Heart right ventricle (tissue), 16 donors: ENCODE measurements at regions not wholly inside any gene's neighbourhood (a gene's known extent, or its start where the extent isn't known, plus 50 kb on each side); places are given as distances from the start of the nearest gene placed in this dataset.
"Not testable (repeated sequence)": the region's sequence is repeated elsewhere in the genome, so short reads cannot be mapped to it uniquely, and the experiment has no call there.

ENCODE experiments used
- ATAC-seq, 8 donors: fragments of 200-7000 bp; cut with Tn5 transposase; one replicate each; pipeline ENCODE4 v1.9.1; 2020; ENCODE audit warnings: mild to moderate bottlenecking in 8 of 8, moderate library complexity in 8 of 8, moderate number of reproducible peaks in 1 of 8
- DNase-seq, 2 donors: peaks; one replicate each; pipeline ENCODE4 v3.0.0-alpha.2; 2020
- H3K27ac ChIP-seq, 10 donors: fragments of 200-600 bp; sonication (generic) in 2 of 10; one replicate each; pipeline versions ENCODE4 v1.5.0 to v1.8.0; 2020 to 2022; ENCODE audit warnings: mild to moderate bottlenecking in 3 of 10
- H3K27me3 ChIP-seq, 7 donors: fragments of 200-600 bp; one replicate each; pipeline ENCODE4 v1.8.0; 2021 to 2022; ENCODE audit warnings: mild to moderate bottlenecking in 2 of 7
- H3K36me3 ChIP-seq, 9 donors: fragments of 200-600 bp; sonication (generic) in 1 of 9; one replicate each; pipeline versions ENCODE4 v1.5.0 to v1.8.0; 2020 to 2022; ENCODE audit warnings: mild to moderate bottlenecking in 2 of 9
- H3K4me1 ChIP-seq, 9 donors: fragments of 200-600 bp; sonication (generic) in 1 of 9; one replicate each; pipeline versions ENCODE4 v1.5.0 to v1.8.0; 2020 to 2022; ENCODE audit warnings: mild to moderate bottlenecking in 4 of 9
- H3K4me3 ChIP-seq, 10 donors: fragments of 200-600 bp; sonication (generic) in 2 of 10; one replicate each; pipeline versions ENCODE4 v1.5.0 to v1.8.0; 2020 to 2022; ENCODE audit warnings: mild to moderate bottlenecking in 7 of 10, moderate library complexity in 2 of 10
- H3K9me3 ChIP-seq, 11 donors: fragments of 200-600 bp in 10 of 11; sonication (generic) in 2 of 11; one replicate each; pipeline versions ENCODE4 v1.5.0 to v1.8.0; 2013 to 2022; ENCODE audit warnings: mild to moderate bottlenecking in 2 of 11, control low read depth in 1 of 11, moderate library complexity in 1 of 11
- CTCF ChIP-seq, 9 donors: fragments of 200-600 bp; sonication (generic) in 2 of 9; IDR thresholded peaks; one replicate each; pipeline versions ENCODE4 v1.5.0 to v1.8.0; 2021 to 2022; ENCODE audit warnings: antibody characterized with exemption in 9 of 9, mild to moderate bottlenecking in 5 of 9, moderate library complexity in 1 of 9
- WGBS, 2 donors: extraction: QIAGEN DNeasy Blood & Tissue Kit; methylation state at CpG; one replicate each; pipeline ENCODE4 v1.1.7; 2013; ENCODE audit warnings: inconsistent platforms in 1 of 2; 5-methylcytosine and 5-hydroxymethylcytosine counted together
- intact Hi-C, 10 donors: fragments of 100-400 bp; cut with DNase I; formaldehyde crosslinking; loops; one replicate each; pipeline versions ENCODE4 v1.11.1 to v1.14.2; 2022
- donor health status: Arrhythmogenic right ventricular cardiomyopathy.
- donor health status: ischemic (EF 13 %, LVEDD 7.1; RV severe dilation, severe dysfunction).
- donor health status: healthy with polysubstance abuse.
- donor health status: DM: no; HTN: yes; CAD: no.
- donor health status: DM: no; HTN: no; CAD: no.
- donor health status: ischemic (EF 25% LVEDD 6.9; RV normal size, moderate dysfunction).
- donor health status: ischemic (EF 25% LVEDD 5.7; RV mildly dilated, moderate dysfunction).
- donor health status: healthy.
- donor health status: DM: yes; HTN: yes; CAD: no.
- donor health status: Ischemic cardiomyopathy.
- donor health status: ischemic (EF 35%, LVEDD 5.7; RV mildly dilated, moderate dysfunction).
- donor health status: nonischemic (EF 11% LVEDD 7.7; RV severe dilation, severe dysfunction).
- donor health status: DM: yes; HTN: yes; CAD: no.
- donor health status: PGD.
- donor health status: ischemic (EF 29% LVEDD 5.4; RV normal size, mild dysfunction).
- donor health status: nonischemic (EF 23%, LVEDD 6.1; RV moderate dilation, normal function).

- 65 to 76% methylated on average over 4 of the region's 4 CpGs for WGBS, 2 donors
- Histone ChIP-seq H3K27ac (no peak overlapping the region), H3K4me3 (no peak overlapping the region), H3K4me1 (no peaks in the 10 kb centered on the region), H3K27me3 (no peaks in the 10 kb centered on the region), H3K36me3 (no peaks in the 10 kb centered on the region), H3K9me3 (no peaks in the 10 kb centered on the region)
- TF ChIP-seq CTCF (IDR thresholded peaks at IDR 0.05) = no peak
- ATAC-seq = no peak
- no peak for DNase-seq
- intact Hi-C loops = no loop called here
Measured at GRCh38 chr10:28769091-28769604, 91.8 kb downstream of the BAMBI start.

DNA sequence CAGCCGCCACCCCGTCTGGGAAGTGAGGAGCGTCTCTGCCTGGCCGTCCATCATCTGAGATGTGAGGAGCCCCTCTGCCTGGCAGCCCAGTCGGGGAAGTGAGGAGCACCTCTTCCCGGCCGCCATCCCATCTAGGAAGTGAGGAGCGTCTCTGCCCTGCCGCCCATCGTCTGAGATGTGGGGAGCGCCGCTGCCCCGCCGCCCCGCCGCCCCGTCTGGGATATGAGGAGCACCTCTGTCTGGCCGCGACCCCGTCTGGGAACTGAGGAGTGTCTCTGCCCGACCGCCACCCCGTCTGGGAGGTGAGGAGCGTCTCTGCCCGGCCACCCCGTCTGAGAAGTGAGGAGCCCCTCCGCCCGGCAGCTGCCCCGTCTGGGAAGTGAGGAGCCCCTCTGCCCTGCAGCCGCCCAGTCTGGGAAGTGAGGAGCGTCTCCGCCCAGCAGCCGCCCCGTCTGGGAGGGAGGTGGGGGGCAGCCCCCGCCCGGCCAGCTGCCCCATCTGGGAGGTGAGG lies 94.3 kb downstream of the BAMBI start:
- H3K27ac ChIP-seq, intact Hi-C loops: not testable (repeated sequence)

GRCh38 chr10:28774051-28774995 lies 97.0 kb downstream of the BAMBI start:
- DNase-seq = no peak
- no peaks in the 10 kb centered on the region for H3K27me3 ChIP-seq
- WGBS, 2 donors = 78 to 80% methylated on average over 4 of the region's 4 CpGs
- H3K36me3 ChIP-seq = no peaks in the 10 kb centered on the region
- no peak for TF ChIP-seq CTCF (IDR thresholded peaks at IDR 0.05)
- no peak overlapping the region for H3K4me3 ChIP-seq
- H3K9me3 ChIP-seq = no peaks in the 10 kb centered on the region
- H3K27ac ChIP-seq = no peak overlapping the region
- ATAC-seq = no peak
- intact Hi-C loops = no loop called here
- no peaks in the 10 kb centered on the region for H3K4me1 ChIP-seq

More for the DNA sequence above, 94.3 kb downstream of the BAMBI start:
- DNase-seq, H3K9me3 ChIP-seq, ATAC-seq, H3K4me3 ChIP-seq, H3K36me3 ChIP-seq, H3K4me1 ChIP-seq, H3K27me3 ChIP-seq: not testable (repeated sequence)
- 96 to 97% methylated on average over 34 to 36 of the region's 36 CpGs for WGBS, 2 donors

DNA sequence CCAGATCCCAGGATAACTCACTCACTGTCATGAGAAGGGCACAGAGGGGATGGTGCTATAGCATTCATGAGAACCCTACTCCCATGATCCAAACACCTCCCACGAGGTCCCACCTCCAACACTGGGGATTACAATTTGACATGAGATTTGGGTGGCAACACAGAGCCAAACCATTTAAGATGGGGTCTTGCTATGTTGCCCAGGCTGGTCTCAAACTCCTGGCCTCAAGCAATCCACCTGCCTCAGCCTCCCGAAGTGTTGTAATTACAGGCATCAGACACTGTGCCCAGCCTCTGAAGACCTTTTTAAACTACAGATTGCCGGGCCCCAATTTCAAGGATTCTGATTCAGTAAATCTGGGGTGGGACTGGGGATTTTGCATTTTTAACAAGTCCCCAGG lies 98.5 kb downstream of the BAMBI start:
- Histone ChIP-seq H3K36me3 (no peaks in the 10 kb centered on the region), H3K9me3 (no peaks in the 10 kb centered on the region), H3K4me3 (no peak overlapping the region), H3K4me1 (no peaks in the 10 kb centered on the region), H3K27me3 (no peaks in the 10 kb centered on the region), H3K27ac (no peak overlapping the region)
- DNase-seq (no peak), ATAC-seq (no peak)
- 84 to 85% methylated on average over 3 of the region's 3 CpGs for WGBS, 2 donors
- TF ChIP-seq CTCF (IDR thresholded peaks at IDR 0.05) = no peak
- intact Hi-C loops = no loop called here

GRCh38 chr10:28776519-28776918 lies 99.2 kb downstream of the BAMBI start:
- WGBS, 2 donors = 92 to 97% methylated on average over 2 of the region's 2 CpGs
- no peak overlapping the region for H3K4me3 ChIP-seq
- H3K36me3 ChIP-seq = no peaks in the 10 kb centered on the region
- no peaks in the 10 kb centered on the region for H3K4me1 ChIP-seq
- no peak overlapping the region for H3K27ac ChIP-seq
- ATAC-seq = no peak
- no peak for TF ChIP-seq CTCF (IDR thresholded peaks at IDR 0.05)
- H3K27me3 ChIP-seq = no peaks in the 10 kb centered on the region
- no peaks in the 10 kb centered on the region for H3K9me3 ChIP-seq
- intact Hi-C loops = no loop called here
- no peak for DNase-seq
